MG63 (cell line): ENCODE measurements at regions not wholly inside any gene's neighbourhood (a gene's known extent, or its start where the extent isn't known, plus 50 kb on each side); places are given as distances from the start of the nearest gene placed in this dataset.

ENCODE experiments used
- DNase-seq: peaks from one replicate; pipeline ENCODE4 v3.0.0-alpha.2; 2020
- H3K27me3 ChIP-seq: fragments of 250-450 bp; sonication (Bioruptor Pico); 2 replicates; pipeline ENCODE4 v1.5.1; 2020; ENCODE audit warnings: mild to moderate bottlenecking, moderate library complexity
- H3K36me3 ChIP-seq: fragments of 250-450 bp; sonication (Bioruptor Pico); 2 replicates; pipeline ENCODE4 v1.5.1; 2020; ENCODE audit warnings: mild to moderate bottlenecking, moderate library complexity
- H3K4me3 ChIP-seq: fragments of 250-450 bp; sonication (Bioruptor Pico); 2 replicates; pipeline ENCODE4 v1.5.1; 2020; ENCODE audit warnings: mild to moderate bottlenecking, moderate library complexity
- H3K9me3 ChIP-seq: fragments of 250-450 bp; sonication (Bioruptor Pico); 2 replicates; pipeline ENCODE4 v1.5.1; 2020; ENCODE audit warnings: mild to moderate bottlenecking, moderate library complexity

- no peaks in the 10 kb centered on the region for H3K36me3 ChIP-seq
- no peak for DNase-seq
- H3K27me3 ChIP-seq = no peaks in the 10 kb centered on the region
- H3K9me3 ChIP-seq = no peaks in the 10 kb centered on the region
- no peak overlapping the region for H3K4me3 ChIP-seq
Measured at GRCh38 chr6:54991761-54992330, 145.3 kb downstream of the FAM83B start.

GRCh38 chr6:54992789-54993188 lies 146.2 kb downstream of the FAM83B start:
- Histone ChIP-seq H3K4me3 (no peak overlapping the region), H3K27me3 (no peaks in the 10 kb centered on the region), H3K9me3 (no peaks in the 10 kb centered on the region), H3K36me3 (no peaks in the 10 kb centered on the region)
- no peak for DNase-seq

GRCh38 chr6:54993294-54993693 lies 146.7 kb downstream of the FAM83B start:
- no peak for DNase-seq
- no peaks in the 10 kb centered on the region for H3K27me3 ChIP-seq
- H3K36me3 ChIP-seq = no peaks in the 10 kb centered on the region
- H3K4me3 ChIP-seq = no peak overlapping the region
- H3K9me3 ChIP-seq = no peaks in the 10 kb centered on the region

- no peak for DNase-seq
- Histone ChIP-seq H3K4me3 (no peak overlapping the region), H3K27me3 (no peaks in the 10 kb centered on the region), H3K9me3 (no peaks in the 10 kb centered on the region), H3K36me3 (no peaks in the 10 kb centered on the region)
Measured at GRCh38 chr6:54993948-54994347, 147.4 kb downstream of the FAM83B start.

- DNase-seq = no peak
- Histone ChIP-seq H3K36me3 (no peaks in the 10 kb centered on the region), H3K27me3 (no peaks in the 10 kb centered on the region), H3K4me3 (no peak overlapping the region), H3K9me3 (no peaks in the 10 kb centered on the region)
Measured at GRCh38 chr6:54998576-54998975, 152.0 kb downstream of the FAM83B start.

- no peaks in the 10 kb centered on the region for H3K27me3 ChIP-seq
- no peak for DNase-seq
Measured at GRCh38 chr6:55003719-55004430, 157.3 kb downstream of the FAM83B start.

GRCh38 chr6:55009131-55009530 lies 162.6 kb downstream of the FAM83B start:
- H3K4me3 ChIP-seq = no peak overlapping the region
- H3K36me3 ChIP-seq = no peaks in the 10 kb centered on the region
- H3K9me3 ChIP-seq = no peaks in the 10 kb centered on the region
- H3K27me3 ChIP-seq = no peaks in the 10 kb centered on the region
- no peak for DNase-seq

More at GRCh38 chr6:55003719-55004430, 157.3 kb downstream of the FAM83B start:
- no peak overlapping the region for H3K4me3 ChIP-seq
- H3K9me3 ChIP-seq = no peaks in the 10 kb centered on the region
- no peaks in the 10 kb centered on the region for H3K36me3 ChIP-seq

- Histone ChIP-seq H3K9me3 (no peaks in the 10 kb centered on the region), H3K36me3 (no peaks in the 10 kb centered on the region), H3K4me3 (no peak overlapping the region), H3K27me3 (no peaks in the 10 kb centered on the region)
- no peak for DNase-seq
Measured at GRCh38 chr6:55011034-55011433, 163.3 kb upstream of the HCRTR2 start.

- Histone ChIP-seq H3K27me3 (no peaks in the 10 kb centered on the region), H3K9me3 (no peaks in the 10 kb centered on the region), H3K4me3 (no peak overlapping the region), H3K36me3 (no peaks in the 10 kb centered on the region)
- no peak for DNase-seq
Measured at GRCh38 chr6:55012454-55012853, 161.9 kb upstream of the HCRTR2 start.

- H3K9me3 ChIP-seq = no peaks in the 10 kb centered on the region
- no peak for DNase-seq
- no peaks in the 10 kb centered on the region for H3K27me3 ChIP-seq
- no peak overlapping the region for H3K4me3 ChIP-seq
- no peaks in the 10 kb centered on the region for H3K36me3 ChIP-seq
Measured at GRCh38 chr6:55014321-55015088, 159.8 kb upstream of the HCRTR2 start.

- H3K4me3 ChIP-seq = no peak overlapping the region
- no peaks in the 10 kb centered on the region for H3K36me3 ChIP-seq
- peak; percentile 1 for DNase-seq
- H3K9me3 ChIP-seq = no peaks in the 10 kb centered on the region
- H3K27me3 ChIP-seq = no peaks in the 10 kb centered on the region
Measured at GRCh38 chr6:55016261-55016660, 158.1 kb upstream of the HCRTR2 start.

GRCh38 chr6:55017555-55018300 lies 156.6 kb upstream of the HCRTR2 start:
- H3K27me3 ChIP-seq = no peaks in the 10 kb centered on the region
- DNase-seq = no peak
- no peak overlapping the region for H3K4me3 ChIP-seq
- no peaks in the 10 kb centered on the region for H3K9me3 ChIP-seq
- H3K36me3 ChIP-seq = no peaks in the 10 kb centered on the region

GRCh38 chr6:55019591-55019990 lies 154.7 kb upstream of the HCRTR2 start:
- no peaks in the 10 kb centered on the region for H3K36me3 ChIP-seq
- H3K27me3 ChIP-seq = no peaks in the 10 kb centered on the region
- DNase-seq = no peak
- H3K4me3 ChIP-seq = no peak overlapping the region
- no peaks in the 10 kb centered on the region for H3K9me3 ChIP-seq

GRCh38 chr6:55023230-55023629 lies 151.1 kb upstream of the HCRTR2 start:
- no peaks in the 10 kb centered on the region for H3K27me3 ChIP-seq
- DNase-seq = no peak

GRCh38 chr6:55033016-55033546 lies 141.2 kb upstream of the HCRTR2 start:
- Histone ChIP-seq H3K4me3 (no peak overlapping the region), H3K9me3 (no peaks in the 10 kb centered on the region), H3K36me3 (no peaks in the 10 kb centered on the region), H3K27me3 (no peaks in the 10 kb centered on the region)
- DNase-seq = no peak

More at GRCh38 chr6:55023230-55023629, 151.1 kb upstream of the HCRTR2 start:
- H3K36me3 ChIP-seq = no peaks in the 10 kb centered on the region
- H3K4me3 ChIP-seq = no peak overlapping the region
- no peaks in the 10 kb centered on the region for H3K9me3 ChIP-seq

- no peak overlapping the region for H3K4me3 ChIP-seq
- H3K9me3 ChIP-seq = no peaks in the 10 kb centered on the region
- no peaks in the 10 kb centered on the region for H3K36me3 ChIP-seq
- H3K27me3 ChIP-seq = no peaks in the 10 kb centered on the region
- no peak for DNase-seq
Measured at GRCh38 chr6:55034752-55035151, 139.6 kb upstream of the HCRTR2 start.
